H9 (cell line): ENCODE measurements at regions not wholly inside any gene's neighbourhood (a gene's known extent, or its start where the extent isn't known, plus 50 kb on each side); places are given as distances from the start of the nearest gene placed in this dataset.

Source experiments
- DNase-seq: peaks from one replicate; pipeline ENCODE4 v3.0.0-alpha.2; 2017
- H2AFZ ChIP-seq: one replicate; pipeline ENCODE4 v1.6.1; 2013; ENCODE audit warnings: mild to moderate bottlenecking, low read length, control low read depth, moderate library complexity
- H2AK5ac ChIP-seq: 2 replicates; pipeline ENCODE4 v1.6.1; 2013; ENCODE audit warnings: low read length, control low read depth, mixed read lengths; ENCODE audit not compliant: insufficient read length
- H2BK120ac ChIP-seq: one replicate; pipeline ENCODE4 v1.6.1; 2013; ENCODE audit warnings: low read depth, mild to moderate bottlenecking, low read length, control low read depth, inconsistent platforms; ENCODE audit not compliant: poor library complexity, severe bottlenecking
- H2BK12ac ChIP-seq: 2 replicates; pipeline ENCODE4 v1.6.1; 2013; ENCODE audit warnings: low read length, control low read depth, mixed read lengths, low read depth; ENCODE audit not compliant: insufficient read length
- H2BK15ac ChIP-seq: 2 replicates; pipeline ENCODE4 v1.6.1; 2013; ENCODE audit warnings: low read depth, low read length, control low read depth
- H2BK20ac ChIP-seq: one replicate; pipeline ENCODE4 v1.6.1; 2013; ENCODE audit warnings: low read depth, mild to moderate bottlenecking, low read length, control low read depth, inconsistent platforms; ENCODE audit not compliant: poor library complexity, severe bottlenecking
- H2BK5ac ChIP-seq: 2 replicates; pipeline ENCODE4 v1.6.1; 2013; ENCODE audit warnings: low read length, control low read depth, mixed read lengths; ENCODE audit not compliant: insufficient read length
- H3K14ac ChIP-seq: 2 replicates; pipeline ENCODE4 v1.6.1; 2013; ENCODE audit warnings: low read length, control low read depth; ENCODE audit not compliant: insufficient read depth
- H3K18ac ChIP-seq: 2 replicates; pipeline ENCODE4 v1.6.1; 2013; ENCODE audit warnings: low read depth, mild to moderate bottlenecking, mixed read lengths, low read length, control low read depth; ENCODE audit not compliant: insufficient read length
- H3K23ac ChIP-seq: 2 replicates; pipeline ENCODE4 v1.6.1; 2013; ENCODE audit warnings: low read length, control low read depth, mixed read lengths, low read depth; ENCODE audit not compliant: insufficient read length
- H3K23me2 ChIP-seq: 2 replicates; pipeline ENCODE4 v1.6.1; 2013; ENCODE audit warnings: low read depth, mild to moderate bottlenecking, mixed read lengths, low read length, control low read depth; ENCODE audit not compliant: insufficient read length, poor library complexity, severe bottlenecking
- H3K27ac ChIP-seq: 2 replicates; pipeline ENCODE4 v1.5.1; 2013; ENCODE audit warnings: low read length, control low read depth, mixed read lengths, low read depth; ENCODE audit not compliant: insufficient read length
- H3K27me3 ChIP-seq: 2 replicates; pipeline ENCODE4 v1.6.1; 2013; ENCODE audit warnings: low read length, control low read depth, inconsistent platforms; ENCODE audit not compliant: insufficient read depth
- H3K4ac ChIP-seq: 2 replicates; pipeline ENCODE4 v1.6.1; 2013; ENCODE audit warnings: low read depth, mild to moderate bottlenecking, control low read depth, inconsistent platforms, low read length, moderate library complexity
- H3K4me1 ChIP-seq: 2 replicates; pipeline ENCODE4 v1.6.1; 2013; ENCODE audit warnings: low read length, control low read depth, inconsistent platforms; ENCODE audit not compliant: insufficient read depth
- H3K4me2 ChIP-seq: 2 replicates; pipeline ENCODE4 v1.6.1; 2013; ENCODE audit warnings: low read length, control low read depth, mixed read lengths; ENCODE audit not compliant: insufficient read length, insufficient read depth
- H3K56ac ChIP-seq: 2 replicates; pipeline ENCODE4 v1.6.1; 2013; ENCODE audit warnings: low read depth, mild to moderate bottlenecking, mixed read lengths, low read length, control low read depth; ENCODE audit not compliant: insufficient read length
- H3K79me1 ChIP-seq: 2 replicates; pipeline ENCODE4 v1.6.1; 2013; ENCODE audit warnings: low read depth, mild to moderate bottlenecking, moderate library complexity, low read length, control low read depth, inconsistent platforms; ENCODE audit not compliant: insufficient read depth, poor library complexity, severe bottlenecking
- H3K79me2 ChIP-seq: 2 replicates; pipeline ENCODE4 v1.6.1; 2013; ENCODE audit warnings: low read length, control low read depth, inconsistent platforms; ENCODE audit not compliant: insufficient read depth
- H3K9ac ChIP-seq: 2 replicates; pipeline ENCODE4 v1.6.1; 2013; ENCODE audit warnings: low read length, control low read depth, mixed read lengths; ENCODE audit not compliant: insufficient read length; ENCODE audit errors: extremely low read depth
- H3K9me3 ChIP-seq: one replicate; pipeline ENCODE4 v1.6.1; 2013; ENCODE audit warnings: low read depth, low read length, inconsistent platforms; ENCODE audit not compliant: control insufficient read depth
- H3T11ph ChIP-seq: one replicate; pipeline ENCODE4 v1.6.1; 2013; ENCODE audit warnings: mild to moderate bottlenecking, low read length, control low read depth, inconsistent platforms
- H4K20me1 ChIP-seq: one replicate; pipeline ENCODE4 v1.6.1; 2013; ENCODE audit not compliant: control insufficient read depth, insufficient read length, insufficient read depth
- H4K5ac ChIP-seq: 2 replicates; pipeline ENCODE4 v1.6.1; 2013; ENCODE audit warnings: low read depth, mild to moderate bottlenecking, mixed read lengths, low read length, control low read depth; ENCODE audit not compliant: insufficient read length
- H4K8ac ChIP-seq: replicated peaks from 2 replicates; pipeline ENCODE4 v1.6.1; 2013; ENCODE audit warnings: low read length, control low read depth, mixed read lengths, low read depth; ENCODE audit not compliant: insufficient read length
- H4K91ac ChIP-seq: 2 replicates; pipeline ENCODE4 v1.6.1; 2013; ENCODE audit warnings: low read depth, mild to moderate bottlenecking, moderate library complexity, mixed read lengths, low read length, control low read depth; ENCODE audit not compliant: insufficient read length
- H3K27ac Mint-ChIP-seq, 3 experiments: 2 replicates in 2 of 3; 3 replicates in 1 of 3; pipeline ENCODE4 v1.8.0; 2020 to 2021; ENCODE audit warnings: mixed read lengths in 3 of 3, mild to moderate bottlenecking in 1 of 3, moderate library complexity in 1 of 3
- H3K27me3 Mint-ChIP-seq: 2 replicates; pipeline ENCODE4 v1.8.0; 2021; ENCODE audit warnings: low read depth, mild to moderate bottlenecking, moderate library complexity, mixed read lengths
- H3K36me3 Mint-ChIP-seq, 3 experiments: 2 replicates in 2 of 3; 3 replicates in 1 of 3; pipeline ENCODE4 v1.8.0; 2020 to 2021; ENCODE audit warnings: low read depth in 3 of 3, mixed read lengths in 3 of 3; ENCODE audit not compliant: insufficient read depth in 1 of 3
- H3K4me1 Mint-ChIP-seq, 2 experiments: 2 replicates each; pipeline ENCODE4 v1.8.0; 2020; ENCODE audit warnings: mixed read lengths in 2 of 2
- H3K4me3 Mint-ChIP-seq, 2 experiments: 2 replicates in 1 of 2; 3 replicates in 1 of 2; pipeline ENCODE4 v1.8.0; 2020 to 2021; ENCODE audit warnings: mild to moderate bottlenecking in 2 of 2, mixed read lengths in 2 of 2, moderate library complexity in 1 of 2
- H3K9me3 Mint-ChIP-seq, 2 experiments: 2 replicates in 1 of 2; 3 replicates in 1 of 2; pipeline ENCODE4 v1.8.0; 2020; ENCODE audit warnings: mild to moderate bottlenecking in 2 of 2, mixed read lengths in 2 of 2, moderate library complexity in 1 of 2
- CTCF ChIP-seq: fragments of 200-600 bp; sonication (generic); conservative IDR thresholded peaks from 3 replicates; pipeline ENCODE4 v1.8.0; 2021; ENCODE audit warnings: antibody characterized with exemption, mild to moderate bottlenecking
- WGBS: extraction: QIAGEN DNeasy Blood & Tissue Kit; methylation state at CpG from one replicate; pipeline ENCODE4 v1.1.7; 2013; ENCODE audit warnings: missing lambda C conversion rate, low lambda C conversion rate, mixed read lengths; ENCODE audit not compliant: insufficient read length; ENCODE audit errors: extremely low coverage; 5-methylcytosine and 5-hydroxymethylcytosine counted together

DNA sequence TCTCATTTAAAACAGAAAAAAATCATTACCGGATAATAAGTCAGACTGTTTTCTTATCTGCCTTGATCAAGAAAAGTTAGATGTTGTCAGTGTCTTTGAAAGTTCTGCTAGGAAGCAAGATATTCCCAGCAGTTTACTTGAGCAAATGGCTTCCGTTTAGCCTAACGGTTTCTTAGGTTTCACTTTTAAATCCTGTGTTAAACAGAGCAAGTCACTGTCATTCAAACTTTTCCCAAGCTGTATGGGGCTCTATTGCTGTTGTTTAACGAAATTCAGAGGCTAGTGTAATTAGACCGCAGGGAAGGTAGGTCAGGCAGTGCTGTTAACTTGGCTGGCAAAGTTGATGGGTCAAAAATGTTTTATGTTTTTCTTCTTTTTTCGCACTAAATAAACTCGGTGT, 80.3 kb upstream of the NEIL3 start:
- peaks cover 0 to 2% of the 10 kb centered on the region in 2 experiments; a peak in 1 of 5 replicates for H3K9me3 Mint-ChIP-seq

More for the DNA sequence above, 80.3 kb upstream of the NEIL3 start:
- Histone ChIP-seq H2BK20ac (no peak overlapping the region), H3K18ac (no peak overlapping the region), H3K9me3 (no peaks in the 10 kb centered on the region), H3K4ac (no peak overlapping the region), H3K9ac (no peak overlapping the region), H3K27me3 (no peaks in the 10 kb centered on the region), H3K27ac (no peak overlapping the region), H2AK5ac (no peak overlapping the region), H4K8ac (no peak overlapping the region), H3K23ac (no peak overlapping the region), H2AFZ (peak overlapping the region; percentile 56), H4K5ac (no peak overlapping the region), H2BK12ac (no peak overlapping the region), H2BK5ac (no peak overlapping the region), H3K4me1 (no peaks in the 10 kb centered on the region), H3T11ph (no peak overlapping the region), H3K14ac (no peak overlapping the region), H2BK120ac (no peak overlapping the region), H3K79me2 (no peaks in the 10 kb centered on the region), H3K79me1 (no peaks in the 10 kb centered on the region), H2BK15ac (no peak overlapping the region), H3K56ac (no peak overlapping the region), H3K4me2 (no peak overlapping the region), H4K91ac (no peak overlapping the region), H4K20me1 (no peaks in the 10 kb centered on the region), H3K23me2 (no peaks in the 10 kb centered on the region)
- H3K27me3 Mint-ChIP-seq: no peaks in the 10 kb centered on the region
- no CpG with 5 or more reads among the region's 7 CpGs for WGBS
- DNase-seq: no peak
- TF ChIP-seq CTCF: no peak
- peaks cover 10 to 13% of the 10 kb centered on the region in 2 experiments for H3K4me1 Mint-ChIP-seq
- H3K4me3 Mint-ChIP-seq: no peak overlapping the region
- H3K27ac Mint-ChIP-seq: no peak overlapping the region
- H3K36me3 Mint-ChIP-seq: no peaks in the 10 kb centered on the region; a peak in 2 of 7 replicates
